Heart right ventricle (tissue), 16 donors: ENCODE measurements at regions not wholly inside any gene's neighbourhood (a gene's known extent, or its start where the extent isn't known, plus 50 kb on each side); places are given as distances from the start of the nearest gene placed in this dataset.
A peak's percentile ranks its signal among the peaks of the same experiment; 100 is the strongest.

ENCODE experiments used
- ATAC-seq, 8 donors: fragments of 200-7000 bp; cut with Tn5 transposase; one replicate each; pipeline ENCODE4 v1.9.1; 2020; ENCODE audit warnings: mild to moderate bottlenecking in 8 of 8, moderate library complexity in 8 of 8, moderate number of reproducible peaks in 1 of 8
- DNase-seq, 2 donors: peaks; one replicate each; pipeline ENCODE4 v3.0.0-alpha.2; 2020
- H3K27ac ChIP-seq, 10 donors: fragments of 200-600 bp; sonication (generic) in 2 of 10; one replicate each; pipeline versions ENCODE4 v1.5.0 to v1.8.0; 2020 to 2022; ENCODE audit warnings: mild to moderate bottlenecking in 3 of 10
- H3K27me3 ChIP-seq, 7 donors: fragments of 200-600 bp; one replicate each; pipeline ENCODE4 v1.8.0; 2021 to 2022; ENCODE audit warnings: mild to moderate bottlenecking in 2 of 7
- H3K36me3 ChIP-seq, 9 donors: fragments of 200-600 bp; sonication (generic) in 1 of 9; one replicate each; pipeline versions ENCODE4 v1.5.0 to v1.8.0; 2020 to 2022; ENCODE audit warnings: mild to moderate bottlenecking in 2 of 9
- H3K4me1 ChIP-seq, 9 donors: fragments of 200-600 bp; sonication (generic) in 1 of 9; one replicate each; pipeline versions ENCODE4 v1.5.0 to v1.8.0; 2020 to 2022; ENCODE audit warnings: mild to moderate bottlenecking in 4 of 9
- H3K4me3 ChIP-seq, 10 donors: fragments of 200-600 bp; sonication (generic) in 2 of 10; one replicate each; pipeline versions ENCODE4 v1.5.0 to v1.8.0; 2020 to 2022; ENCODE audit warnings: mild to moderate bottlenecking in 7 of 10, moderate library complexity in 2 of 10
- H3K9me3 ChIP-seq, 11 donors: fragments of 200-600 bp in 10 of 11; sonication (generic) in 2 of 11; one replicate each; pipeline versions ENCODE4 v1.5.0 to v1.8.0; 2013 to 2022; ENCODE audit warnings: mild to moderate bottlenecking in 2 of 11, control low read depth in 1 of 11, moderate library complexity in 1 of 11
- WGBS, 2 donors: extraction: QIAGEN DNeasy Blood & Tissue Kit; methylation state at CpG; one replicate each; pipeline ENCODE4 v1.1.7; 2013; ENCODE audit warnings: inconsistent platforms in 1 of 2; 5-methylcytosine and 5-hydroxymethylcytosine counted together
- intact Hi-C, 10 donors: fragments of 100-400 bp; cut with DNase I; formaldehyde crosslinking; loops; one replicate each; pipeline versions ENCODE4 v1.11.1 to v1.14.2; 2022
- TF ChIP-seq, protein P1 (sequence below), 9 donors: fragments of 200-600 bp; sonication (generic) in 2 of 9; IDR thresholded peaks; one replicate each; pipeline versions ENCODE4 v1.5.0 to v1.8.0; 2021 to 2022; ENCODE audit warnings: antibody characterized with exemption in 9 of 9, mild to moderate bottlenecking in 5 of 9, moderate library complexity in 1 of 9
- donor health status: Arrhythmogenic right ventricular cardiomyopathy.
- donor health status: ischemic (EF 13 %, LVEDD 7.1; RV severe dilation, severe dysfunction).
- donor health status: healthy with polysubstance abuse.
- donor health status: DM: no; HTN: yes; CAD: no.
- donor health status: DM: no; HTN: no; CAD: no.
- donor health status: ischemic (EF 25% LVEDD 6.9; RV normal size, moderate dysfunction).
- donor health status: ischemic (EF 25% LVEDD 5.7; RV mildly dilated, moderate dysfunction).
- donor health status: healthy.
- donor health status: DM: yes; HTN: yes; CAD: no.
- donor health status: Ischemic cardiomyopathy.
- donor health status: ischemic (EF 35%, LVEDD 5.7; RV mildly dilated, moderate dysfunction).
- donor health status: nonischemic (EF 11% LVEDD 7.7; RV severe dilation, severe dysfunction).
- donor health status: DM: yes; HTN: yes; CAD: no.
- donor health status: PGD.
- donor health status: ischemic (EF 29% LVEDD 5.4; RV normal size, mild dysfunction).
- donor health status: nonischemic (EF 23%, LVEDD 6.1; RV moderate dilation, normal function).

DNA sequence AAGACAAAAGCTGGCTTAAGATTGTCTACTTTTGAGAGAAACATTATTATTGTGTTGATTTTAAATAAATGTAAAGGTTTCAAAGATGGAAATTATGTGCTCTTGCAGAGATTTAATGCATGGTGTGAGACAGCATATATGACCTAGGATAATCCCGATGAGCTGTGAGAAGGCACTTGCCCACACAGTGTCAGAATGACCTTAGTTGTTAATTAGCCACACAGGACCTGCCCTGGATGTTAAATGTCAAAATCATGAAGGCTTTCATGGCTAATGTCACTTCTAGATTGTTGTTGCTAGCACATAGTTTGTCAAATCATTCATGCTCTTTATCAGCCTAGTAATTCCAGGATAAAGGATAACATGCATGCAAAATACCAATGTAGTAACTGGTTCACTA is 135.3 kb upstream of the GAP43 start:
- 23 to 55% methylated on average over 1 of the region's 1 CpG for WGBS, 2 donors
- H3K27me3 ChIP-seq: no peaks in the 10 kb centered on the region
- H3K4me3 ChIP-seq: no peak overlapping the region
- H3K4me1 ChIP-seq: peaks cover 0 to 6% (median 0%) of the 10 kb centered on the region in 9 donors
- H3K9me3 ChIP-seq: no peaks in the 10 kb centered on the region
- ATAC-seq (peak in 2 of 8 donors; percentile 61 to 72), DNase-seq (no peak)
- no peak overlapping the region for H3K27ac ChIP-seq
- TF ChIP-seq, protein P1, sequence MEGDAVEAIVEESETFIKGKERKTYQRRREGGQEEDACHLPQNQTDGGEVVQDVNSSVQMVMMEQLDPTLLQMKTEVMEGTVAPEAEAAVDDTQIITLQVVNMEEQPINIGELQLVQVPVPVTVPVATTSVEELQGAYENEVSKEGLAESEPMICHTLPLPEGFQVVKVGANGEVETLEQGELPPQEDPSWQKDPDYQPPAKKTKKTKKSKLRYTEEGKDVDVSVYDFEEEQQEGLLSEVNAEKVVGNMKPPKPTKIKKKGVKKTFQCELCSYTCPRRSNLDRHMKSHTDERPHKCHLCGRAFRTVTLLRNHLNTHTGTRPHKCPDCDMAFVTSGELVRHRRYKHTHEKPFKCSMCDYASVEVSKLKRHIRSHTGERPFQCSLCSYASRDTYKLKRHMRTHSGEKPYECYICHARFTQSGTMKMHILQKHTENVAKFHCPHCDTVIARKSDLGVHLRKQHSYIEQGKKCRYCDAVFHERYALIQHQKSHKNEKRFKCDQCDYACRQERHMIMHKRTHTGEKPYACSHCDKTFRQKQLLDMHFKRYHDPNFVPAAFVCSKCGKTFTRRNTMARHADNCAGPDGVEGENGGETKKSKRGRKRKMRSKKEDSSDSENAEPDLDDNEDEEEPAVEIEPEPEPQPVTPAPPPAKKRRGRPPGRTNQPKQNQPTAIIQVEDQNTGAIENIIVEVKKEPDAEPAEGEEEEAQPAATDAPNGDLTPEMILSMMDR (IDR thresholded peaks at IDR 0.05): no peak
- H3K36me3 ChIP-seq: no peaks in the 10 kb centered on the region
- intact Hi-C loops: no loop called here

DNA sequence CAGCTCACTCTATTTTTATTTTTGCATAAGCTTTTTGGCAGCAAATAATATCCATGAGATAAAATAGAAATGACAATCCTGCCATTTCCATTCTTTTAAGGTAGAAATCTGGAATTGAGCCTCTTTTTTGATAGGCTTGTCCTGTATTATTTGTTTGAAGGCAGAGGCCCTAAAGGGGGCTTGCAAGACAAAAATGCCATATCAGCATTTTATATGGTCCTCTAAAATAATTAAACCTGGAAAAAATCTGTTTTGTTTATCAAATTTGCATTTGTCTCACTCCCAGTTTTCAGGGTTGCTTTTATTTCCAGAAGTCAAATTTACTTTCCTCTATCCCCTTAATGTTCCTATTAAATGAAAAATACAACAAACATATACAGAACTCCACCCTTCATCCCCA is 134.9 kb upstream of the GAP43 start:
- Histone ChIP-seq H3K36me3 (no peaks in the 10 kb centered on the region), H3K4me1 (peaks cover 0 to 6% (median 0%) of the 10 kb centered on the region in 9 donors), H3K27me3 (no peaks in the 10 kb centered on the region), H3K4me3 (no peak overlapping the region), H3K9me3 (no peaks in the 10 kb centered on the region), H3K27ac (no peak overlapping the region)
- intact Hi-C loops: no loop called here
- ATAC-seq (no peak), DNase-seq (no peak)
- TF ChIP-seq, protein P1 (IDR thresholded peaks at IDR 0.05): no peak

GRCh38 chr3:115494826-115495225 is 128.5 kb upstream of the GAP43 start:
- Histone ChIP-seq H3K9me3 (peaks cover 0 to 7% (median 0%) of the 10 kb centered on the region in 11 donors), H3K27ac (no peak overlapping the region), H3K36me3 (no peaks in the 10 kb centered on the region), H3K4me3 (no peak overlapping the region), H3K4me1 (peaks cover 0 to 12% (median 8%) of the 10 kb centered on the region in 9 donors), H3K27me3 (no peaks in the 10 kb centered on the region)
- intact Hi-C loops: loop anchor here in 1 of 10 donors (10.0 kb wide), 1 partner anchor 110 kb away; no protein-coding TSS in a partner anchor
- 85 to 94% methylated on average over 2 of the region's 2 CpGs for WGBS, 2 donors
- DNase-seq (no peak), ATAC-seq (no peak)
- TF ChIP-seq, protein P1 (IDR thresholded peaks at IDR 0.05): no peak

GRCh38 chr3:115498421-115498820 is 124.9 kb upstream of the GAP43 start:
- Histone ChIP-seq H3K4me3 (no peak overlapping the region), H3K27me3 (no peaks in the 10 kb centered on the region), H3K36me3 (no peaks in the 10 kb centered on the region), H3K27ac (peak overlapping the region in 5 of 10 donors; percentile 23 to 54 (median 33)), H3K4me1 (peaks cover 0 to 25% (median 8%) of the 10 kb centered on the region in 9 donors), H3K9me3 (peaks cover 0 to 7% (median 0%) of the 10 kb centered on the region in 11 donors)
- ATAC-seq (peak in 1 of 8 donors; percentile 20), DNase-seq (no peak)
- WGBS, 2 donors: 47 to 72% methylated on average over 1 of the region's 1 CpG
- intact Hi-C loops: loop anchor here in 1 of 10 donors (10.0 kb wide), 1 partner anchor 114 kb away; no protein-coding TSS in a partner anchor
- TF ChIP-seq, protein P1 (IDR thresholded peaks at IDR 0.05): no peak
